Sigmoid colon (tissue), 6 donors: ENCODE measurements at regions not wholly inside any gene's neighbourhood (a gene's known extent, or its start where the extent isn't known, plus 50 kb on each side); places are given as distances from the start of the nearest gene placed in this dataset.

ENCODE experiments used
- DNase-seq: peaks from one replicate; pipeline ENCODE4 v3.0.0-alpha.2; 2019
- H3K27ac ChIP-seq, 4 donors: fragments of 200-600 bp; sonication (generic); one replicate each; pipeline ENCODE4 v1.5.1; 2016 to 2019; ENCODE audit warnings: mild to moderate bottlenecking in 1 of 4
- H3K27me3 ChIP-seq, 3 donors: fragments of 200-600 bp; sonication (generic); one replicate each; pipeline ENCODE4 v1.5.1; 2019; ENCODE audit warnings: mild to moderate bottlenecking in 1 of 3
- H3K36me3 ChIP-seq, 4 donors: fragments of 200-600 bp; sonication (generic); one replicate each; pipeline ENCODE4 v1.5.1; 2016 to 2019
- H3K4me1 ChIP-seq, 4 donors: fragments of 200-600 bp; sonication (generic); one replicate each; pipeline ENCODE4 v1.5.1; 2017 to 2019
- H3K4me3 ChIP-seq, 4 donors: fragments of 200-600 bp; sonication (generic); one replicate each; pipeline ENCODE4 v1.5.1; 2017 to 2019; ENCODE audit warnings: mild to moderate bottlenecking in 2 of 4, moderate library complexity in 1 of 4
- H3K9me3 ChIP-seq, 4 donors: fragments of 200-600 bp in 3 of 4; sonication (generic) in 3 of 4; one replicate each; pipeline versions ENCODE4 v1.5.1 to v1.6.1; 2013 to 2019
- CTCF ChIP-seq, 4 experiments: fragments of 450-650 bp in 3 of 4; fragments of 200-600 bp in 1 of 4; IDR thresholded peaks; one replicate each; pipeline ENCODE4 v1.5.1; 2016 to 2019; ENCODE audit warnings: antibody characterized with exemption in 4 of 4, mild to moderate bottlenecking in 3 of 4, moderate library complexity in 2 of 4
- EP300 ChIP-seq, 4 donors: sonication (generic); formaldehyde crosslinking; IDR thresholded peaks; one replicate each; pipeline ENCODE4 v1.6.1; 2017; ENCODE audit warnings: antibody characterized with exemption in 4 of 4
- POLR2A ChIP-seq, 2 donors: fragments of 450-650 bp; IDR thresholded peaks; one replicate each; pipeline ENCODE4 v1.6.1; 2016; ENCODE audit warnings: antibody characterized with exemption in 2 of 2, mild to moderate bottlenecking in 2 of 2, moderate library complexity in 2 of 2
- POLR2AphosphoS5 ChIP-seq, 4 donors: sonication (generic); formaldehyde crosslinking; IDR thresholded peaks; one replicate each; pipeline ENCODE4 v1.6.1; 2017; ENCODE audit warnings: antibody characterized with exemption in 4 of 4
- WGBS, 2 donors: extraction: QIAGEN DNeasy Blood & Tissue Kit; methylation state at CpG; one replicate each; pipeline ENCODE4 v1.1.7; 2013; 5-methylcytosine and 5-hydroxymethylcytosine counted together
- intact Hi-C: fragments of 100-400 bp; cut with DNase I; formaldehyde crosslinking; loops from one replicate; pipeline ENCODE4 v1.15.1; 2023
- donor health status: healthy with polysubstance abuse.
- donor health status: healthy.

- H3K4me3 ChIP-seq = no peak overlapping the region
- H3K4me1 ChIP-seq = no peaks in the 10 kb centered on the region
- no peaks in the 10 kb centered on the region for H3K36me3 ChIP-seq
- DNase-seq = peak; percentile 39
- TF ChIP-seq CTCF (IDR thresholded peaks at IDR 0.05) = no peak
- no peak for TF ChIP-seq POLR2AphosphoS5 (IDR thresholded peaks at IDR 0.05)
- no peak for TF ChIP-seq POLR2A (IDR thresholded peaks at IDR 0.05)
- TF ChIP-seq EP300 (IDR thresholded peaks at IDR 0.05) = no peak
- WGBS, 2 donors = 74 to 82% methylated on average over 5 of the region's 5 CpGs
- H3K27me3 ChIP-seq = peaks cover 0 to 2% (median 0%) of the 10 kb centered on the region in 3 donors
- peaks cover 0 to 11% (median 7%) of the 10 kb centered on the region in 4 donors for H3K9me3 ChIP-seq
- intact Hi-C loops = no loop called here
- H3K27ac ChIP-seq = no peak overlapping the region
Measured at GRCh38 chr1:4095433-4095971, 195.4 kb upstream of the C1orf174 start.

DNA sequence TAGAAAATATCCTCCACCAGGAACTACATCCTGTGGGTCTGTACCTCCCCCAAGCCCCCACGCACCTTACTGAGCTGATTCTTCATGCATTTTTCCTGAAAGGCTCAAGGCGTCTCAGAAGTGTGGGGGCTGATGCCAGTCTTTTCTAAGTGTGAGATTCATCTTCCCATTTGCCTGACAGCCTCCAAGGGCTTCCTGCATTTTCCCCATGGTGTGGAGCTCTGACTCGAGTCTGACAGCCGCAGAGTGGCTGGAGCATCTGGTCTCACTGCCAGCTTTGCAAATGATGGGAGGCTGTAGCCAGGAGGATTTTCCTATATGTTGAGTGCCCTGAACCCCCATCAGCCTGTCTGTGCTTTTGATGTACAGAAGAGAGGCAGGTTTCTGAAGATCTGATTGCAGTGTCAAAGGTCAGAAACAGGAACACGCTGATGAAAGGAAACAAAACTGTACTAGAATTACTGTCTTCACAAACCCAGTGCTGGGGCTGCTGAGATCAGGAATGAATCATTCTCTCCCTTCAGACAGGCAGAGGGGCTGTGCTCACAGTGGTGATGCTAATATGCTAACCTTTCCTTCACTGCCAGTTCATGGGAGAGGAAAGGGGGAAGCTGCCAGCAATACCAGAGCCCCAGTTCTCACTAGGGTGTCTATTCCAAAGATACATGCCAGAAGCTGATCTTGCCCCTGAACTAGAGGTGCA, 201.5 kb upstream of the C1orf174 start:
- TF ChIP-seq POLR2A (IDR thresholded peaks at IDR 0.05) (no peak), POLR2AphosphoS5 (IDR thresholded peaks at IDR 0.05) (no peak), EP300 (IDR thresholded peaks at IDR 0.05) (no peak), CTCF (IDR thresholded peaks at IDR 0.05) (no peak)
- no peaks in the 10 kb centered on the region for H3K4me1 ChIP-seq
- intact Hi-C loops = no loop called here
- H3K4me3 ChIP-seq = no peak overlapping the region
- peak; percentile 12 for DNase-seq
- 37 to 38% methylated on average over 5 of the region's 5 CpGs for WGBS, 2 donors
- no peak overlapping the region for H3K27ac ChIP-seq
- H3K27me3 ChIP-seq = peaks cover 0 to 19% (median 8%) of the 10 kb centered on the region in 3 donors
- H3K9me3 ChIP-seq = no peaks in the 10 kb centered on the region
- H3K36me3 ChIP-seq = no peaks in the 10 kb centered on the region

DNA sequence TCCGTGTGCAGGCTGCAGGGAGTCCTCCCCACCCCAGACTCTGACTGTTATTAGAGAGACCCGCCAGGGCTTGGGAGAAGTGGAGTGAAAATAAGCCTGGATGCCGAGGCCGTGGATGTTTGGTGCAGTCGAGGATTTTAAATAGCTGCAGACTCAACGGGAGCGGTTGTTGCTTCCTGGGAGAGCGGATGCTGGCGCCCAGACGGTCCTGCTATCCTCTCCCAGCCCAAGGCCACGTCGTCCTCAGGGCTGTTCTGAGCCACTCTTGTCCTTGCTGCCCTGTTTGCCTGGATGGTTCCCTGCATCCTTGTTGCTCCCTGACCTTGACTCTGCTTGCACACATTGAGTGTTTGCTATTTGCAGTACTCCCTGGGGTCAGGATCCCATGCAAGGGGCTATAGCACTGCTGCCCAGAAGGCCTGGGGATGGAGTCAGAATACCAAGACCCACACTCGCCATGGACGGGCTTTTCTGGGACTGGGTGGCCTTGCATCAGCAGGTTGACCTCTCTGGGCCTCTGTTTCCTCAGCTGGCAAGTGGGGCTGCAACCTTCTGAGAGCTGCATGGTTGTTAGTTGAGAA, 205.3 kb upstream of the C1orf174 start:
- intact Hi-C loops = no loop called here
- Histone ChIP-seq H3K36me3 (no peaks in the 10 kb centered on the region), H3K4me1 (no peaks in the 10 kb centered on the region), H3K27me3 (peaks cover 0 to 29% (median 8%) of the 10 kb centered on the region in 3 donors), H3K4me3 (no peak overlapping the region), H3K27ac (no peak overlapping the region), H3K9me3 (no peaks in the 10 kb centered on the region)
- WGBS, 2 donors = 69 to 77% methylated on average over 14 of the region's 14 CpGs
- no peak for TF ChIP-seq POLR2AphosphoS5 (IDR thresholded peaks at IDR 0.05)
- TF ChIP-seq EP300 (IDR thresholded peaks at IDR 0.05) = no peak
- no peak for TF ChIP-seq POLR2A (IDR thresholded peaks at IDR 0.05)
- TF ChIP-seq CTCF (IDR thresholded peaks at IDR 0.05) = no peak
- peak; percentile 46 for DNase-seq

- TF ChIP-seq POLR2A (IDR thresholded peaks at IDR 0.05) = no peak
- TF ChIP-seq EP300 (IDR thresholded peaks at IDR 0.05) = no peak
- no peak for TF ChIP-seq POLR2AphosphoS5 (IDR thresholded peaks at IDR 0.05)
- no peak for TF ChIP-seq CTCF (IDR thresholded peaks at IDR 0.05)
- Histone ChIP-seq H3K36me3 (no peaks in the 10 kb centered on the region), H3K9me3 (no peaks in the 10 kb centered on the region), H3K4me1 (no peaks in the 10 kb centered on the region), H3K27ac (no peak overlapping the region), H3K27me3 (peaks cover 0 to 16% (median 0%) of the 10 kb centered on the region in 3 donors), H3K4me3 (no peak overlapping the region)
- DNase-seq = peak; percentile 43
- intact Hi-C loops = no loop called here
- WGBS, 2 donors = 66 to 84% methylated on average over 10 of the region's 10 CpGs
Measured at GRCh38 chr1:4106731-4107130, 206.7 kb upstream of the C1orf174 start.
